Amniotic epithelial cell (primary cell): ENCODE measurements at regions not wholly inside any gene's neighbourhood (a gene's known extent, or its start where the extent isn't known, plus 50 kb on each side); places are given as distances from the start of the nearest gene placed in this dataset.
"Not testable (repeated sequence)": the region's sequence is repeated elsewhere in the genome, so short reads cannot be mapped to it uniquely, and the experiment has no call there.

Source experiments
- DNase-seq: peaks from one replicate; pipeline ENCODE4 v3.0.0-alpha.2; 2010; ENCODE audit warnings: low read depth

GRCh38 chr5:164504141-164504772 is 998.8 kb downstream of the MAT2B start:
- peak; percentile 56 for DNase-seq

DNA sequence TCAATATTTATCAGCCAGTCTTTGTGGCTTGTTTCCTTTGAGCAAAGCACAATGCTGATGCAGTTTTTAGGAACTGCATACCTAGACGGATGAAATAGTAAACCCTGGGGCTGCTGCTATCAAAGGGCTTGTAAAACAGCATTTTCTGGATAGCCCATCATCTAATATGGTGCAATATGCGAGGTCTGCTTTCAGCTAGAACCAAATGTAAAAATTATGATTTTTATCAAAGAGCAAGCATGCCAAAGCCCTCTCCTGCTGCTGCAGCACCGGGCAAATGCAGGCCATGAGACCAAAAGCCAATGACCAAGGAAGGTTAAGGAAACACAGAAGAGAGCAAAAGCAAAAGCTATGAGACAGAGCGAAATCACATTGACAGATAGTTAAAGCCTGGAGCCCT is 1000.4 kb downstream of the MAT2B start:
- DNase-seq, result no peak

DNA sequence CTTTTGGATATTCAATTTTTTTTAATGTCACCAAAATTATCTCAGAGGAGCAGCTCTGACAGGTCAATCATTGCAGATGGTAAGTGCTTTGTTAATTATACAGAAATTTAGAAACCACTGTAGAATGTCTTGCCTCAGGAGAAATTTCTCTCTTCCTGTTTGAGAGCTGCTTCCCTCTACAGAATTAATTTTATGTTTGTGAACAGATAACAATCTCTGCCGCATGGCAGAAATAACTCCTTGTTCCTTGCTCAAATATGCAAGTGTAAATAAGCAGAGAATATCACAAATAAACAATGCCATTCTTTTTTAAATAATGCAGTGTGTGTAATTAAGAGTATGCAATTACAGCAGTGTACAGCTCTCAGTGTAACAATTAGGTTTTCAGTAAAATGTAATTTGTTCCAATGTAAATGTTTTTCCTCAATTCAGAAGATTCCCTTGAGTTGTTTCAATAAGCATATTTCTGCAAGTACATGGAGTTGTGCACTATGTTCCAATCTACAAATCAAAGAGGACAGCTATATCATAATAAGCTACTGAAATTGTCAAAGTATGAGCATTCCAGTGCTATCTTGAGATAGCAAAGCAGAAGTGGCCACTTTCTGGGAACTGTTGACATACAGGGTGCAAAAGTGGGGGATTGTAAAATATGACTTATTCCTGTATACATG is 1012.8 kb downstream of the MAT2B start:
- peak; percentile 6 for DNase-seq

DNA sequence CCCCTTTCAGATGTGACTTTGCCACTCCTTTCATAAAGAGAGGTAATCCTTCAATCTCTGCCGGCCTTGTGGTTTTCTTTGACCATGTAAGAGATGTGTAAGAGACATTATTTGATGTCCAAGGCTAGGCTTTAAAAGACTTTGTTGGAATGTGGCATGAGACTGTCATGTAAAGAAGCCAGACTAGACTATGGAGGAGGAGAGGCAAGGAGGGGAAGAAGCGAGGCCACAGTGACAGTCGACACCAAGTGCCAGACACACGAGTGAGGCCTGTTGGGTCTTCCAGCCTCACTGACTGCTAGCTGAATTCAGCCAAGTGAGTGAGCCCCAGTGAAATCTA is 1013.3 kb downstream of the MAT2B start:
- DNase-seq, result no peak

- no peak for DNase-seq
Observed at GRCh38 chr5:164532235-164532900, 1026.9 kb downstream of the MAT2B start.

DNA sequence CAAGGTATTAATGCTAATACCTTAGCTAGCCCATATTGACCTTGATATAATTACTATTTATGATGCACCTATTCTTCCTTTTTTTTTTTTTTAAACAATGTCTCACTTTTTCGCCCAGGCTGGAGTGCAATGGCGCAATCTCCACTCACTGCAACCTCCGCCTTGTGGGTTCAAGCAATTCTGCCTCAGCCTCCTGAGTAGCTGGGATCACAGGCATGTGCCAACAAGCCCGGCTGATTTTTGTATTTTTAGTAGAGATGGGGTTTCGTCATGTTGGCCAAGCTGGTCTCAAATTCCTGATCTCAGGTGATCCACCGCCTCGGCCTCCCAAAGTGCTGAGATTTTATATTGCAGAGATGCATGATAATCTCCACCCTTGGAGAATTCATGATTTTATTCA is 1028.0 kb downstream of the MAT2B start:
- DNase-seq, result not testable (repeated sequence)

- DNase-seq, result no peak
Observed at GRCh38 chr5:164540174-164540573, 1034.8 kb downstream of the MAT2B start.

- no peak for DNase-seq
Observed at GRCh38 chr5:164545507-164545906, 1040.1 kb downstream of the MAT2B start.

- DNase-seq, result no peak
Observed at GRCh38 chr5:164553851-164554250, 1048.4 kb downstream of the MAT2B start.

GRCh38 chr5:164555809-164556208 is 1050.4 kb downstream of the MAT2B start:
- peak; percentile 70 for DNase-seq

GRCh38 chr5:164560216-164560615 is 1054.8 kb downstream of the MAT2B start:
- DNase-seq, result no peak

GRCh38 chr5:164561933-164562872 is 1056.8 kb downstream of the MAT2B start:
- DNase-seq, result peak; percentile 35

DNA sequence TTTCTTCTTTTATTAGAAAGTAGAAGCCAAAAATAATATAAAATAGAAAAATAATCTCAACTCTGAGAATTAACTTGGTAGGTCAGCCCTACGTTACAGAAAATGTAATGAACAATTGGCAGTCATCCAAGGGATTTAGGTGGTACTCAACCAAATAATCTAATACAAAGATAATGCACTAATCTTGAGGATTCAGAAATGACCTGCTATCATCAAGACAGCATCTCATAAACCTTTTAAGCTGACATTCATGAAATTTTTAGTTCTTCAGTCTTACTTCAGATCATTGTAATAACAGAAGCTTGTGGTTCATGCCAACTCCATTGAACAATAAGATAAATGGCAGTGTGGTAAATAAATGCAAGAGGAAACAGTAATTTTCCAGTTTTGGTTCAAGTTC is 1058.0 kb downstream of the MAT2B start:
- DNase-seq, result no peak

GRCh38 chr5:164573397-164573796 is 1068.0 kb downstream of the MAT2B start:
- no peak for DNase-seq

DNA sequence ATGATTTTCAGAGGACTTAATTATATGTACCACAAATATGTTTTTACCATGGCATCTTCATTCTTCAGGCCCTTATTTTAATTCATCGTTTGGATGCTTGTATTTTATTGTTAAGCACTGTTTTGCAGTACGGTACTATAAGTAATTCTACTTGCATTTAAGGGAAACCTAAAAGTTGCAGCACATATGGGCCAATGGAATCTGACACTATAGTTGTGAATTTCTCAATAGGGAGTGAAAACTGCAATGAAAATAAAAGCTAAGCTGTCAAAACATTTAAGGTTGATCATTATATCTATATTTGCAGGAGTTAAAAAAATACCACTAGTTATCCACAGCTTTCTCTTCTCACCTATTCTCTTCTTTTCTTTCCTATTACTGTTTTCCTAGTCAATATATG is 1071.8 kb downstream of the MAT2B start:
- no peak for DNase-seq

DNA sequence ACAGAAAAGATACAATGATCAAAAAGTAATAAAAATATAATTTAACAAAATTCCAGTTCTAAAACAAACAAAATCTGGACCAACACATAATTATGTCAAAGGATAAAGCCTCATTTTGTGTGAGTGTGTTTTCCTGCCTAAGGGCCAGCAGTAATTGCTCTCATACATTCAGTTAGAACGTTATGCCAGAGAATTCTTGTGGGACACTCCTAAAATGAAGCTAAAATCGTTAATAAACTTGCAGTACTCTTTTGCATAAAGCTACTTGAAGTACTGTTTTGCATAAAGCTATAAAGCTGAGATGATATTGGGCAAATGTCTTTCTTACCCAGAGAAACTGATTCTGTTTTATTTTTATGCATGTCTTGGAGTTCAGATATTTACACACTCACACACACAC is 1072.3 kb downstream of the MAT2B start:
- no peak for DNase-seq

DNA sequence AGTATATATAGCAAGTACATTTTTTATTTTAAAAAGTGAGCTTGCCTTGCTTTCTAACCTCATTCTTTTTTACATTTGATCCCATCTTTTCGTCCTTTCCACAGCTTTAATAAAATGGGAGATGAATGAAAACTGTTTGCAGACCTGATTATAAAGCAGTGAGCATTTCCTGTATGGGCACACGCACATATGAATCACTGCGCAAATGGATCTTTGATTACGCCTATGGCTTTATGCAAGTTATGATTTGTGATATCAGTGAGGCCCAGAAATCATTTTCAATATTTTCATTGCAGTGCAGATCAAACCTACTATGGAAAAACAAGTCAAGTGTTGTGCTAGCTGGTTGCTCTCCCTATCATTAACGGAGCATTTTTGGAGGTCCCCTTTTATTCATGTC is 1073.0 kb downstream of the MAT2B start:
- DNase-seq, result no peak

DNA sequence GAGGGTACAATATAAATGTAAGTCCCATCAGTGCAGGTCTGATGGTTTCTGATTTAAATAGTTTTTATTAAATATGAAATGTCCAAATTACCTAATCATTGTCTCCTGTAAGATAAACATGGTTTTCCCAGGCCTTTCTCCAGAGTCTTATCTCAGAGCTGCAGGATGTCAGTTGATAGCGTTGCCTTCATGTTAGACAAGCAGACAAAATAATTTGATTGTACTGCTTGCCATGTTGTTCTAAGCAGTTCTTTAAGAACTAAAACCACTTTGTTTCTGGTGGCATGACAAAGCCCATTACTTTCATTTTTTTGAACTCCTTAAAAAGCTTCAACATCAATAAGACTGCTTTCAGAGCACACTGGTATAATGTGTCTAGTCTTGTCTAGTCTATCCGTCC is 1073.5 kb downstream of the MAT2B start:
- DNase-seq, result peak; percentile 15

- no peak for DNase-seq
Observed at GRCh38 chr5:164580155-164580554, 1074.7 kb downstream of the MAT2B start.

DNA sequence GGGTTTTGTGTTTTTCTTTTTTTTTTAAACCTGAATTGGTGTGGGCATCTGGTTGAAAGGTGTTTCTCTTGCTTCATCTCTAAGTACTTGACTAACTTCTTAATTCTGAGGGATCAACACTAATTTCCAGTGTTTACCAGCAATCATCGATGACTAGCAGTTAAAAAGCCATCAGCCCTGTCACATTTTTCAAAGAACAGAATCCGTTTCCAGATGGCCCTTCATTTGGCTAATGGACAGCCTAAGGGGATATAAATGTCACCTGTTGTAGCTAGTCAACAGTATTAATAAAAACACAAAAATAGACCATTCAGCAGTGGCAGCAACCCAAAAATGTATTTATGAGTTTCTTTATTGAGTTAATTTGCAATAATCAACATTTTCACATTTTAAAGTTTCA is 1076.5 kb downstream of the MAT2B start:
- no peak for DNase-seq

DNA sequence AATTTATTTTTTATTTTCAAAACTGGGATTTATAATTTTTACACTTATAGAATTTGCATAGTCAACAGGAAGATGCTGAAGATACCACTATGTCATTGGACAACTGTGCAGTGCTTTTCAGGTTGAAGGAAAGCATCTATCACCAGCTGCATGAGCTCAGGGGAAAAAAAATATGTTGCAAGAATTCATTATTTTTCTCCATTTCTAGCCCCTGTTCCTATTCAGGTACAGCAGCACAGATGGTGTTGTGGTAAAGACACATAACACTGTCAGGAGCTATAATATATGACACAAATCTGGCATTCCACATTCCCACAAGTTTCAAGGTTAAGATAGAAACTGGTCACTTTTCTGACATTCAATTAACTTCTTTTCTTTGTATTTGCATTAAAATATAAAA is 1088.6 kb downstream of the MAT2B start:
- DNase-seq, result peak; percentile 11

GRCh38 chr5:164597293-164597900 is 1092.0 kb downstream of the MAT2B start:
- peak; percentile 7 for DNase-seq
